COLO668 (cell line): ENCODE measurements at regions not wholly inside any gene's neighbourhood (a gene's known extent, or its start where the extent isn't known, plus 50 kb on each side); places are given as distances from the start of the nearest gene placed in this dataset.
"Not testable (repeated sequence)": the region's sequence is repeated elsewhere in the genome, so short reads cannot be mapped to it uniquely, and the experiment has no call there.

ENCODE experiments used
- DNase-seq: peaks from one replicate; lab custom pipeline; 2025; ENCODE audit not compliant: unreplicated experiment; lab: John Stamatoyannopoulos, UW

GRCh38 chr5:17755406-17755805 lies 121.1 kb downstream of the TAF11L14 start:
- not testable (repeated sequence) for DNase-seq

GRCh38 chr5:17761326-17761725 lies 127.1 kb downstream of the TAF11L14 start:
- no peak for DNase-seq

- DNase-seq: no peak
These were observed 129.0 kb downstream of the TAF11L14 start for GRCh38 chr5:17763301-17763700.

- no peak for DNase-seq
These were observed 131.8 kb downstream of the TAF11L14 start for GRCh38 chr5:17766031-17766430.

DNA sequence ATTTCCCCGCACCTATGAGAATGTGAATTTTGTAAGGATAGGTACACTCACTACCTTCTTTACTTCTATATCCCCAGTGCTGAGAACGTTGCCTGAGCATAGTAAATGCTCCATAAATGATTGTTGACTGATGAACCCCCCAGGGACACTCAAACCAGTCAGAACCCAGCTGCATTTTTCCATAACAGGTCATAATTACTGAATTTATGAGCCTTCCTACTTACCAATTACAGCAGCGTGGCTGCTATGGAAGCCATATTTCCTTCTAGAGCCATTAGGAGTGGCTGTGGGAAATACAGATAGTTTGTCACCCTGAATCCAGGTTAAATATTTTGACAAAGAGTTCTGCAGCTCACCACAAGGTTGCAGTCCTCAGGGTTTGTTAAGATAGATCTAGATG lies 135.0 kb downstream of the TAF11L14 start:
- DNase-seq: no peak

DNA sequence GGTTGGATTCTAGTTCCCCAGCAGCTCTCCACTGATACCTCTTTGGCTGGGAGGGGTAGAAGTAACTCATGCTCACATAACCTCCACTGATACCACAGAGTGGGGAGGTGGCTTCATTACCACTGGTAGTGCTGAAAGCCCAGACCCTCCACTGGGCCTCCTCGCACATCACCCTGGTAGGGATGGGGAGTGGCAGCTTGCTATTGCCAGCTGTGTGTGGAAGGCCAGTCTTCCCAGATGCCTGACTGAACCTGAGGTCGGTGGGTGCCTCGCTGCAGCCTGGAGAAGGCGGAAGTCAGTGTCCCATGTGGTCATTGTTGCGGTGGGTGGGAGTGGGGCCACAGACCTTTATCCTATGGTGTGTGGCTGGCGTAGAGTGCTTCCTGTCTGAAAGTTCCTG lies 138.0 kb downstream of the TAF11L14 start:
- DNase-seq: no peak

DNA sequence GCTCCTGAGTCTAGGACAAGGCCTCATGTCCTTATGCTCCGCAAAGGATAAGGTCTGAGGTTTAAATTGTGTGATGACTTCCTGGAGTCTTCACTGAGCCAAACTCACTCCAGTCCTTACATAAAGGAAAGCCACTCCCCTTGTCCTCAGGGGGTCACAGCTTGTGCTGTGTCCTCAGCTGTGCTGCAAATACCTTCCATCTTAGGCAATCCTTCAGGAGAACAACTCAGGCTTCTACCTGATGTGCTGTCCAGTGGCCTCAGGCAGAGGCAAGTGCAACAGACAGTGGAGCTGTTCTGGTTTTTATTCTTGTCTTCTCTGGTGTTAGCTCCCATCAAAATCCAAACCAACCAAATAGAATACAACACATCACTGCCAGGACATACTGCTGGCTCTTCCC lies 151.5 kb downstream of the TAF11L14 start:
- DNase-seq: no peak

- DNase-seq: no peak
These were observed 154.1 kb downstream of the TAF11L14 start for GRCh38 chr5:17788351-17788750.

DNA sequence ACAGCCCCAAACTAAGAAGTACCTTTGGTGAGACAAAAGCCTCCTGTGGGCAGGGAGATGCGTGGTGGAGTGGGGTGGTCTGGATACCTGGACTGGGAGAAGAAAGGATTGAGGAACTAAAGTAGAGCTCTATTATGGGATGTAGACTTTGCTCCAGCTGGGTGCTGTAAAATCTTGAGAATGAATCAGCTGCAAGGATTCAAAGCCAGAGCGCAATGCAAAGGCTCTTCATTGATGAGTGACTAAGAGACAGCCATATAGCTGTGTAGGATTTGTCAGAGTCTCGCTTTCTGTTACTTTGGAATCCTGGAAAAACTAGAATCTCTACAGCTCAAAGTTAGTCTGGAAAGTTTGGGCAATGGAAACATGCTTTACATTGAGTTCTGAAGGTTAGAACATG lies 159.9 kb downstream of the TAF11L14 start:
- no peak for DNase-seq

GRCh38 chr5:17794815-17795214 lies 160.6 kb downstream of the TAF11L14 start:
- no peak for DNase-seq

- no peak for DNase-seq
These were observed 161.9 kb downstream of the TAF11L14 start for GRCh38 chr5:17796142-17796541.

DNA sequence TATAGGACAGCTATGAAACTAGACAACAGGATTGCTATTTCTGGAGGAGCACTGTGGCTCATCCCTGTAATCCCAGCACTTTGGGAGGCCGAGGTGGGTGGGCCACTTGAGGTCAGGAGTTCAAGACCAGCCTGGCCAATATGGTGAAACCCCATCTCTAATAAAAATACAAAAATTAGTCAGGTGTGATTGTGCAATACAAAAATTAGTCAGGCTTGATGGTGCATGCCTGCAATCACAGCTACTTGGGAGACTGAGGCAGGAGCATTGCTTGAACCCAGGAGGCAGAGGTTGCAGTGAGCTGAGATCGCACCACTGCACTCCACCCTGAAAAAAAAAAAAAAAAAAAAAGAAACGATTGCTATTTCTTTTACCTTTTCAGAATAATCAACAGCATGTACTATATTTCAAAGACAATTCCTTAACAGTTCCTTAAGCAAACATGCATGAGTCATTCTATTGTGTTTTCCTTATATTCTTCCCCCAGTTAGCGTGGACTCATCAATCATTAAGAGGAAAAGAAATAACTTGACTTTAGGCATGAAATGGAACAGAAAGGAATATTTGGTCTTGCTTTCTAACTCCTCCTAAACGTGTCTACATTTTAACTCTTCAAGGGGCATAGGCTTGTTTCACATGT lies 162.6 kb downstream of the TAF11L14 start:
- no peak for DNase-seq

DNA sequence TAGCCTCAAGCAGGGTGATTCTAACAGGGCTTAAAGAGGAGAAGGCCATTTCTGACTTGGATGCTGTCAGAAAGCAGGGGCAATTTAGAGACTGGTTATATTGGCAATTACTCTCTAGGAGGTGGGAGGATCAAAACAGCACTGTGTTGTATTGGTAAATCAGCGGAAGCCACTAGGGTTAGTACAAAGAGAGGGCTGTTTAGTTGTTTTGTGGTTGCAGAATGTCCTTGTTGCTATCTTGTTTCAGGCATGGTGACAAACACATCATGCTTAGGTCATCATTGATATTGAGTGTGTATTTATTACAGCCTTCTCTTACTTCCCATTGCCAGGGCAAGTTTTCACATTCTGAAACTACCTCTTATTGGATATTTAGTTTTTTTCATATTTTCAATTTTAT lies 165.3 kb downstream of the TAF11L14 start:
- DNase-seq: no peak

DNA sequence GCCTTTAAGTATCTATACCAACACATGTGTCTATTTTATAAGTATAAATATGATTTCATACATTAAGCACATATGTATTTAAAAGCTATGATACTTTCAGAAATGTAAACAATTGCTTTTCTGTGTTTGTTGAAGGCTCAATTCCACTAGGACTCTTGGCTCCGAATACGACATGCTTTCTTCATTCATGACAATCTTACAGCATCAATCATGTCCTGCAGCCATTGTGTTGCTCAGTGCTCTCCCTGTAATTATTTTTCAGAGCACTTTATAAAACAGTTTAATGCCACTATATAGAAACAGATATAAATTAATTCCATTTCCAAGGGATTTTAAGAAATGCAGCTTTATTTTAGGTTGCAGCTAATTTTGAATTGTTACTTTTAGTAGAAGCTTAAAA lies 167.3 kb downstream of the TAF11L14 start:
- DNase-seq: no peak

- no peak for DNase-seq
These were observed 168.0 kb downstream of the TAF11L14 start for GRCh38 chr5:17802256-17802655.

GRCh38 chr5:17803971-17804370 lies 169.7 kb downstream of the TAF11L14 start:
- DNase-seq: no peak

DNA sequence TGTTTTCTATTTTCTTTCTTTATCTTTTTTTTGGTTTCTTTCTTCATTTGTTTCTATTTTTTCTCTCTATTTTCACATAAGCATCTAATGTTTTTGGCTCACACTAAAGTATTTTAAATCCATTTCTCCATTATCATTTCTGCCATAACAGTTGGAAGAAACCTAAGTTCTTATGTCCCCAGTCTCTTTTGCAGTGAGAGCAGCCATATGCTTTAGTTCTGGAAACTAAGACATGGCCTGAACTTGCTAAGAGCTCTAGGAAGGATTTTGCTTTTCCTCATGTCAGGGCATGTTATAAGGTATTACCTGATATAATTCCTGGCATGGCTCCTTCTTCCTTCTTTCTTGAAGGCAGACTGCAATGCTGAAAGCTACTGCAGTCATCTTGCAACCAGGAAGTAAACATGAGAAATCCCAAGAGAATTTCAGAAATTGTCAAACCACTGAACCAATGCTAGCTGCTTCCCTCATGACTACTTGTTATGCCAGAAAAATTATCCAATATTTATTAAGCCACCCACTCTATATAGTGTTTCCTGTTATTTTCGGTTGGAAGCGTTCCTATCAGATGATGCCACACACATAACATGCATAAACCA lies 171.1 kb downstream of the TAF11L14 start:
- DNase-seq: no peak

- DNase-seq: no peak
These were observed 172.7 kb downstream of the TAF11L14 start for GRCh38 chr5:17806818-17807468.

DNA sequence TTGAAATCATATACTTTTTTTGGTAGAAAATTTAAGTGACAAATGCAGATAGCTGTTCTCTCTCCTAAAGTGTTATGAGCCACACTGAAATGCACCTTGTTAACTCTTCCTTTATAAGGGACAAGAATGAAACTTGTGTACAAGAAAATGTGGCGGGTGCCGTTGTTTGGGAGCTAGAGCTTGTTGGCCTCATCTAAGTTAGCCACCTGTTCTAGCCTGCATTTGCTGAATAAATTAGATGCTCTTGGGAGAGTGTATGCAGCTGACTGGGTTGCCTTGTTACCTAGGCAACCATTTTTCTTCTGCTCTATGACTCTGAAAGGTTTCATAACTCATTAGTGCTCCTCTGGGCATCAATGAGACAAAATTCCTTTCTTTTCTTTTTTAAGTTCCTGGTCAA lies 174.3 kb downstream of the TAF11L14 start:
- DNase-seq: no peak

GRCh38 chr5:17810734-17811133 lies 176.5 kb downstream of the TAF11L14 start:
- DNase-seq: no peak

DNA sequence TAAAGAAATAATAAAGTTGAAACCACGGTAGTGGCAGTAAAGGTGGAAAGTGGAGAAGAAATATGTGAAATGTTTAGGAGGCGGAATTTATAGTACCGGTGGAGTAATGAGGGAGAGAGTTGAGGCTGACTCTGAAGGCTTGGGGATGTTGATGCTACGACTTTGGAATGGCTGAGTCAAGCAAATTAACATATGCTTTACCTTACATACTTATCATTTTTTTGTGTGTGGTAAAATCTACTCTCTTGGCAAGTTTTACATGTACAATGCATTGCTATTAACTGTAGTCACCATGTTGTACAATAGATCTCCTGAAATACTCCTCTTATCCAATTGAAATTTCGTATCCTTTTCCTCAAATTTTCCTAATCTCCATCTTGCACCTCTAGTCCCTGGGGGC lies 179.0 kb downstream of the TAF11L14 start:
- DNase-seq: no peak

DNA sequence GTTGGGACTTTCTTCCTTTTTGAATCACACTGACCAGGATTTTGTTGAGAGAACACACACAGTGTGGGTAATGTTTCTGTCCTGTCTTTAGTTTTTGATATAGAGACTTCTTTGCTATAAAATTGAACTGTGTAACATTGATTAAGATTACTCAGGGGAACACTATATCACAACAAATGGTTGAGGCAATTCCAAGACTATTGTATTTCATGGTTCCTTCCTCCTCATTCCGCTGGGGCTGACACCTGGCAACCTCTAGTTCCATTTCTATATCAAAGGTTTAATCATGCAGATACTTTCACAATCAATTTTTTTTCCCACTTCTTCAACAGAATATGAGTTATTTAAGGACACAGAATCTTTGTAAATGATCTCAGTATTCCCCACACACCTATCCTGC lies 182.2 kb downstream of the TAF11L14 start:
- no peak for DNase-seq

DNA sequence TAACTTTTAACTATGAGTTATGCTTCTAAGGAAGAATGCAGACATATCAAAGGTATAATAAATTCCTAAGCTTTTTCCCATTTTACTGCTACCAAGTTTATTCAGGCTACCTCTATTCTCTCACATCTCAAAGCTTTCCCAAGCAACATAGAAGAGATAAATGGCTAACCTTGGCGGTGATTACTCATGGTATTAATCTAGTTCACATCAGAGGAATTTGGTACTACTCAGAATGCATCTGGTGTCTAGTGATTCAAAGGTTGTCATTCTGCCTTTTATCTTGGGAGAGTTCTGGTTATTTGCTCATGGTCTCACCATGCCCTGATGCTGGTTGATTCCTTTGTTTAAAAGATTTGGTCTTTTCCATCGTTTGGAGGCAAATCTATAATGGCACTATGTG lies 182.7 kb downstream of the TAF11L14 start:
- no peak for DNase-seq
